ENCODE measurements at regions not wholly inside any gene's neighbourhood (a gene's known extent, or its start where the extent isn't known, plus 50 kb on each side); places are given as distances from the start of the nearest gene placed in this dataset.
"Not testable (repeated sequence)": the region's sequence is repeated elsewhere in the genome, so short reads cannot be mapped to it uniquely, and the experiment has no call there.

- ATAC-seq (ENCODE audit: low read depth); H4K20me1 ChIP-seq (ENCODE audit: control insufficient read depth, insufficient read depth, low read length, poor library complexity, severe bottlenecking); H2AFZ ChIP-seq (ENCODE audit: insufficient read depth, low read depth, low read length, poor library complexity, severe bottlenecking); H3K9me3 Mint-ChIP-seq (ENCODE audit: insufficient read depth); DNase-seq; H3K79me2 ChIP-seq (ENCODE audit: control insufficient read depth, insufficient read depth, low read length); H3K27ac Mint-ChIP-seq; POLR2A ChIA-PET; H3K36me3 ChIP-seq (replicated peaks in 1 of 2; ENCODE audit: control extremely low read depth in 1 of 2, control insufficient read depth in 1 of 2, extremely low read depth in 1 of 2, insufficient read depth in 2 of 2, low read length in 1 of 2); CTCF ChIA-PET; H3K9me3 ChIP-seq (ENCODE audit: control extremely low read depth in 1 of 3, control insufficient read depth in 2 of 3, insufficient read depth in 1 of 3, low read length in 2 of 3); H3K4me1 ChIP-seq (ENCODE audit: control insufficient read depth in 2 of 2, insufficient read depth in 2 of 2, low read length in 2 of 2); H3K4me3 ChIP-seq (ENCODE audit: control extremely low read depth in 1 of 5, extremely low read depth in 1 of 5, insufficient read depth in 1 of 5, low read depth in 2 of 5, low read length in 4 of 5); H3K9ac ChIP-seq (ENCODE audit: low read length); H3K4me2 ChIP-seq (replicated peaks; ENCODE audit: low read depth, low read length, poor library complexity, severe bottlenecking); H3K27ac ChIP-seq (ENCODE audit: low read length in 2 of 2); intact Hi-C loops (cut with micrococcal nuclease); H3K4me3 Mint-ChIP-seq; H3K4me1 Mint-ChIP-seq; H3K27me3 ChIP-seq (replicated peaks in 1 of 4; ENCODE audit: control extremely low read depth in 1 of 4, control insufficient read depth in 3 of 4, insufficient read depth in 4 of 4, low read length in 3 of 4): not testable (repeated sequence)
- 98% methylated on average over 5 of the region's 5 CpGs for WGBS (ENCODE audit: insufficient coverage)
- peaks cover 12% of the 10 kb centered on the region for H3K27me3 Mint-ChIP-seq
Observed at GRCh38 chr4:86413426-86413825, 53.6 kb upstream of the MAPK10 start.

- Histone ChIP-seq H4K20me1 (ENCODE audit: control insufficient read depth, insufficient read depth, low read length, poor library complexity, severe bottlenecking) (no peaks in the 10 kb centered on the region), H3K9ac (ENCODE audit: low read length) (no peak overlapping the region), H3K4me3 (ENCODE audit: control extremely low read depth in 1 of 5, extremely low read depth in 1 of 5, insufficient read depth in 1 of 5, low read depth in 2 of 5, low read length in 4 of 5) (no peak overlapping the region), H3K79me2 (ENCODE audit: control insufficient read depth, insufficient read depth, low read length) (no peaks in the 10 kb centered on the region), H3K4me1 (ENCODE audit: control insufficient read depth in 2 of 2, insufficient read depth in 2 of 2, low read length in 2 of 2) (no peaks in the 10 kb centered on the region), H3K27me3 (replicated peaks in 1 of 4; ENCODE audit: control extremely low read depth in 1 of 4, control insufficient read depth in 3 of 4, insufficient read depth in 4 of 4, low read length in 3 of 4) (no peaks in the 10 kb centered on the region), H3K36me3 (replicated peaks in 1 of 2; ENCODE audit: control extremely low read depth in 1 of 2, control insufficient read depth in 1 of 2, extremely low read depth in 1 of 2, insufficient read depth in 2 of 2, low read length in 1 of 2) (no peaks in the 10 kb centered on the region), H3K4me2 (replicated peaks; ENCODE audit: low read depth, low read length, poor library complexity, severe bottlenecking) (no peak overlapping the region), H3K27ac (ENCODE audit: low read length in 2 of 2) (no peak overlapping the region), H2AFZ (ENCODE audit: insufficient read depth, low read depth, low read length, poor library complexity, severe bottlenecking) (no peak overlapping the region), H3K9me3 (ENCODE audit: control extremely low read depth in 1 of 3, control insufficient read depth in 2 of 3, insufficient read depth in 1 of 3, low read length in 2 of 3) (no peaks in the 10 kb centered on the region)
- Mint-ChIP-seq H3K4me1 (no peaks in the 10 kb centered on the region), H3K4me3 (no peak overlapping the region), H3K27ac (no peak overlapping the region), H3K9me3 (ENCODE audit: insufficient read depth) (peaks cover 2% of the 10 kb centered on the region), H3K27me3 (peaks cover 16% of the 10 kb centered on the region)
- POLR2A ChIA-PET, result no interaction called here
- intact Hi-C loops (cut with micrococcal nuclease), result no loop called here
- TF ChIP-seq CTCF (IDR thresholded peaks at IDR 0.05), result no peak
- TF ChIP-seq EZH2 (IDR thresholded peaks at IDR 0.05; ENCODE audit: borderline replicate concordance, insufficient read depth, low read depth, low read length, poor library complexity, severe bottlenecking), result no peak
- no peak for DNase-seq
- CTCF ChIA-PET, result interaction anchor here (0.7 kb wide), 1 partner anchor 626 kb away, joined by 3 read pairs; no protein-coding TSS in a partner anchor
- ATAC-seq (ENCODE audit: low read depth), result no peak
- 100% methylated on average over 1 of the region's 2 CpGs for WGBS (ENCODE audit: insufficient coverage)
Observed at GRCh38 chr4:86414686-86415085, 54.8 kb upstream of the MAPK10 start.
